NOMO-1 treated with dmso at 0.1 percent for 144 hours (cell line): ENCODE measurements at regions not wholly inside any gene's neighbourhood (a gene's known extent, or its start where the extent isn't known, plus 50 kb on each side); places are given as distances from the start of the nearest gene placed in this dataset.

Experiments used
- DNase-seq: peaks from one replicate; lab custom pipeline; 2025; ENCODE audit not compliant: unreplicated experiment; lab: John Stamatoyannopoulos, UW

DNA sequence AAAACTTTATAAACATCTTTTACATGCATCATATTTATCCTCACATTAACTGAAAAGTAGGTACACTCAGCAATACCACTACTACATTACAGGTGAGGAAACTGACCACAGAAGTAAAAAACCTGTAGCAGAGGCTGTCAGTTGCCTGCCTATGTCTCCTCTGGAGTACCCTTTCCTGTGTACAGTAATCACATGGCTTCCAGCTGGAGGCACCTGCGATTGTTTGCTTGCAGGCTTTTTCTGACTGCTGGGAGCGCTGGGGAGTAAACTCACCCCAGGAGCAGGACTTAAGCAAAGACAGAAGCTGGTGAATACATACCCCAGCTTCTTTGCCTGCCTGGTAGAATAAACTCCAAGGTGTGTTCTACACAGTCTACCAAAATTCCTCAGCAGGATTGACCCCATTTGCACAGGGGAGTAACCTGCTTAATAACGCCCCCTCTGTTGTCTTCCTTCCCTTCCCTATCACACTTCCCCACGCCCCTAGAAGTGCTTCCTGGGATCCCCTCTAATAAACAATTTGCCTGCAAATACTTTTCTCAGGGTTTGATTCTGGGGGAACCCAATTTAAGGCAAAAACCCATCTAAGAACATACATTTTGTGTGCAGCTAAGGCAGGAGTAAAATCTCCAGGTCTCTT is 138.9 kb downstream of the PTH2R start:
- DNase-seq: no peak

DNA sequence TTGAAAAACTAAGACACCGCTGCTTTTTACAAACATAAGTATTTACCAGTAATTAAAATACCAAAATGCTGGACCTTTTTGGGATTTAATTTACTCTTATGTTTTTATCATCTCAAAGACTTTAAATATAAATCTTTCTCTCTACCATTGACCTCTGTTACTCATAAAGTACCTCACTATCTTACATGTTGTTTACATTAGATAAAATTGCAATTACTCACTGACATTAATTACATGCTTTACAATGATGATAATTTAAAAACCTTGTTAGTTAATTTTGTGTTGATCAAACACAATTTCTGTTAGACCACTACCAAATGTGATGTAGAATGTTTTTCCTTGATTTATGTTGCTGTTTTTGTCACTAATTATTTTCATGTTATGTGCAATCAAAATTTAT is 139.5 kb downstream of the PTH2R start:
- no peak for DNase-seq

- DNase-seq: no peak
Measured at GRCh38 chr2:208546860-208547650, 140.5 kb downstream of the PTH2R start.

GRCh38 chr2:208548700-208549099 is 142.1 kb downstream of the PTH2R start:
- DNase-seq: no peak

DNA sequence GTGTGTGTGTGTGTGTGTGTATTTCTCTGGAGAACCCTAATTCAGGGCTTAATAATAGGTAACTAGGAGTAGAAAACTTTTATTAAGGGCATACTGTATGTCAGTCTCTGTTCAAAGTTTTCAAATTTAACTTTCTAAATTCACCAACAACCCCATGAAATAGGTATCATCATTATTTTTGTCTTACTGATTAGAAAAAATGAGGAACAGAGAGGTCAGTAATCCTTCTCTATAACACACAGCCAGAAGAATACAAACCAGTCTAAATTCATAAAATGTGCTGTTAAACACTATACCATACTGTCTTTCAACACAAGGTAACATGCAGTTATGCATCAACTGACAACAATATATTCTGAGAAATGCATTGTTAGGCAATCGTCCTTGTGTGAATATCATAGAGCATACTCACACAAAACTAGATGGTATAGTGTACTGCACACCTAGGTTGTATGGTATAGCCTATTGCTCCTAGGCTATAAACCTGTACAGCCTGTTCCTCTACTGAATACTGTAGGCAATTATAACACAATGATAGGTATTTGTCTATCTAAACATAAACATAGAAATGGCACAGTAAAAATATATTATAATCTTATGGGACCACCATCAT is 143.1 kb downstream of the PTH2R start:
- DNase-seq: no peak

DNA sequence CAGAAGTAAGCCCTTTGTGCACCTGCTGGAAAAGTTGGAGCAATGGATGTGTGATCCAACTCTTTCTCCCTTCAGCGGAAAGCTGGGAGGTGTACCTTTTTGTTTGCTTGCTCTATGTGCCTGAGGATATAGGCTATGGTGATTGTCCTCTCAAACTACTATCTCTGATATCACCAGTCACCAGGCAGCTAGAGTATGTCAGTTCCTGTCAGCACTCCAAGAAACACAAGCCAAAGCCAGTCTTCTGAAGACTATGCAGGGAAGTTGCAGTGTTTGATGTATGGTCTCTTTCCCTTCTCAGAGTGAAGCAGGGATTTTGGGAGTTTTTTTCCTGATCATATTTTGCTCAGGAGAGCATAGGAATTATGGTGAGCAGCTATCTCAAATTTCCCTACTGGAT is 146.4 kb downstream of the PTH2R start:
- no peak for DNase-seq

DNA sequence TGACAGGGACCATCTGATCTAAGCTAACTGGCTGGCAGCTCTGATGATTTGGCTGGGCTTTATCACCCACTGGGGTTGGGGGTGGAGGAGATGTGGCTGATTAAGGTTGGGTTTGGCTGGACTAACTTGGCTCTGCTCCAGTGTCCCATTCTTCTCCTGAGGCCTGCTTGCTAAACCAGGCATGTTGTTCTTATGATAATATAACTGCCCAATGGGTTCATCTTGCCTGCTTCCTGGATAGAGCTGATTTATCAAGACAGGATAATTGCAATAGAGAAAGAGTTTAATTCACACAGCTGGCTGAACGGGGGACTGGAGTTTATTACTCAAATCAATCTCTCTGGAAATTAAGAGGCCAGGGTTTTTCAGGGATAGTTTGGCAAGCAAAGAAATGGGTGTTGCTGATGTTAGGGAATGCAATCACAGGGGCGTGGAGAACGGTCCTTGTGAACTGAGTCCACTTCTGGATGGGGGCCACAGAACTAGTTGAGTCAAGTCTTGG is 150.4 kb downstream of the PTH2R start:
- no peak for DNase-seq

DNA sequence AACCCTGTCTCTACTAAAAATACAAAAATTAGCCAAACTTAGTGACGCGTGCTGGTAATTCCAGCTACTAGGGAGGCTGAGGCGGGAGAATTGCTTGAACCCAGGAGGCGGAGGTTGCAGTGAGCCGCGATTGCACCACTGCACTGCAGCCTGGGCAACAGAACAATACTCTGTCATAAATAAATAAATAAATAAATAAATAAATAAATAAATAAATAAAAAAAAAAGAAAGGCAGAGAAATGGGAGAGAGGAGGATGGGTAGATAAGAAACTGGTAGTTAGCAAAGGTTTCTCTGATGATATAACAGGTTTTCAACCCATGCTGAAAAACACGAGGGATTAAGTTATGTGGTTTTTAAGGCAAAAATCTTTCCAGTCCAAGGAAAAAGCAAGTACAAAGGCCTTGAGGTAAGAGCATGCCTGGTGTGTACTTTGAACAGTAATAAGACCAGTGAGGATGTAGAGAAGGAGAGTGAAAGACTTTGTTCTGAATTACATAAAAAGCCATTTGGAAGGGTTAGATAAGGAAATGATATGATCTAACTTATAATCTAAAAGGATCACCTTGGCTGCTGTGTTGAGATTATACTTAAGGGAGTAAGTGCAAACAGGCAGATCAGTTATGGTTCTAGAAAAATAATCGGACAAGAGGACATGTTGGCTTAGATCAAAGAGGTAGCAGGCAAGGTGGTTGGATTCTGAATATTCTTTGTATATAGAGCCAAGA is 159.3 kb downstream of the PTH2R start:
- no peak for DNase-seq

DNA sequence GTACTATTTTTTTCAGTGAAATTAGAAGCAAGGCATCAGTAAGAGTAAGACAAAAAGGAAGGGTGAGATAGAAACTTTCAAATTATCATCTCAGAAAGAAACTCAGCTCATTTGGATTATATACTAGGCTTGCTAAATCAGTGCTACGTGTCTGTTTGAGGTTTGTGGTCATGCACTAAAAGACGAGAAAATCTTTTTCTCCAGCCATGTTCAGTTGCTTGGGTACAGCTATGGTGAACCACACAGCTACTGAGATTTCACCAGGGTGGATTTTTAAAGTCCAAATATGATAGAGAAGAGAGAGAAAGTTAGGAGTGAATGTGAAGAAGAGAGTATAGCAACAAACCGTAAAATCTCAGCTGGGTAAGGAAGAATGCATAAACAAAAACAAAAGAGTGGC is 161.6 kb downstream of the PTH2R start:
- DNase-seq: no peak

GRCh38 chr2:208570066-208570465 is 163.5 kb downstream of the PTH2R start:
- DNase-seq: no peak

- no peak for DNase-seq
Measured at GRCh38 chr2:208570851-208571763, 164.5 kb downstream of the PTH2R start.

DNA sequence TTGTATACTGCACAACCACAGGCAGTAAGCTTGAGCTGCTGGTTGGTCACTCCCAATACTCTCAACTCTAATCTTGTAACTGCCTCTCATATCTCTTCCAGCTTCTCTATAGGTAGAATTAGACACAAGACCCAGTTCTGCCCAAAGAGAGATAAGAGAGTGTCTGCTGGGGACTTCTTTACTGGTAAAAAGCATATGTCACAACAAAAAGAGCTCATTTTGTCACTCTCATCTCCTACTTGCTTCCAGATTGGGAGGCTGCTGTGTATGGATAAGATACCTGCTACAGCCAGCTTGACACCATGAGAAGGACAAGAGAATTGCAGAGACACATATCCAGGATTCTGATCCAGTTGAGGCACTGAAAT is 165.2 kb downstream of the PTH2R start:
- DNase-seq: no peak

GRCh38 chr2:208573569-208573968 is 167.0 kb downstream of the PTH2R start:
- DNase-seq: no peak

GRCh38 chr2:208579678-208580077 is 173.1 kb downstream of the PTH2R start:
- no peak for DNase-seq

DNA sequence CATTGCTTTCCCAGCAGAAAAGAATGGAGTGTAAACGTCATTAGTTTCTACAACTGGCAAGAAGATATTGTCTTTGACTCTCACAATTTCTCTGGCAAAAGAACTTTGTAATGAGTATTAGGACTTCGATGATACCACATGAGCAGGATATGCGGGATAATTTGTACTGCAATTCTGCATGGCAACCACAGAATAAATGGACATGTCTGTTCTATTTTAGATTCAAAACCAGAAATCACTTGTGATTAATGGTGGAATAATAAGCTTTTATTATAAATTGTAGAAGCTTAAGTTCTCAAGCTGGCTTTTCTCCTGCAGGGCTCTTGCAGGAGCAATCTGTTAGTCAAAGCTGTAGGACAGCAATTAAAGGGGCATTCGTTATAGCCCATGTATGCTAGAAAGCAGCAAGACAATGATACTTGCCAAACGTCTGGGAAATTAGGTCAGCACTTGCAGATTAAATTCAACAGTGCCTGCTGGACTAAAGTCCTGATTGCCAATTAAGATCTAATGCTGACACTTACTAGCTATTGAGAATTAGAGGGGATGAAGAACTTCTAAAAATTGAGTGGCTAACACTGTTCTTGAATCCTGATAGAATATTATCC is 177.9 kb downstream of the PTH2R start:
- no peak for DNase-seq

GRCh38 chr2:208586516-208586915 is 179.9 kb downstream of the PTH2R start:
- no peak for DNase-seq

DNA sequence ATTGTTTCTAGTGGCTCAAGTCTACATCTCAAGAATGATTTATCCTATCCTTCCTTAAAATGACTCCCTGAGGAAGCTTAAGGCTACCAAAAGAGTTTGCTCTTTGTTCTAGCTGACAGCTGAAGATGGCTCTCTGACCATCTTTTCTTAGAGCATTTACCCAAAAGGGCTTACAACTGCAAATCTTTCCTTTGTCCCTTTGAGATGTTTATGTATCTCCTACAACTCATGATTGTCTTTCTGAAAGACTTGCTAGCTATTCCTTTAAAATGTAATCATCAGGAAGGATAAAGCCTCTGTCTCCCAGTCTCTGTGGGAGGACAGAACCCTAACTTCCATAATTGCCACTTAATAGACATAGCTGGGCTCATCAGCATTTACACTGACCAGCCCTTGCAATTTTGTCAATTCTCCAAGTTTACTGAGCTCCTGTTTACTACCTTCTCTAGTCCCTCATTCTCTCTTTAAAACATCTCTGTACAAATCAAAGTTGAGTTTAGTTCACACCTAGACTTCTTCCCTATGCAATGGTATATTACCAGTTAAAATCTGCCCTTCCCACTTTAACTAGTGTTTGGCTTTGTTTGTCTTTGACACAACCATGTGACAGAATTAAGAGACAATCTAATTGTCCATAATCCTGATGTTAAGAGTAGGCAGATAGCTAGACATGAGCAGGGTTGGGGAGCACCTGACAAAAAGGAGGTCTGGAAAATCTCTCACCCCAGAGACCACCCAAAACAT is 188.2 kb downstream of the PTH2R start:
- no peak for DNase-seq

GRCh38 chr2:208595386-208596275 is 189.0 kb downstream of the PTH2R start:
- DNase-seq: no peak
